NT2/D1 (cell line): ENCODE measurements at regions not wholly inside any gene's neighbourhood (a gene's known extent, or its start where the extent isn't known, plus 50 kb on each side); places are given as distances from the start of the nearest gene placed in this dataset.
A peak's percentile ranks its signal among the peaks of the same experiment; 100 is the strongest.

Experiments
- DNase-seq: peaks from one replicate; pipeline ENCODE4 v3.0.0-alpha.2; 2011; ENCODE audit warnings: low read depth, low spot score
- H3K27me3 ChIP-seq: 2 replicates; pipeline ENCODE4 v1.6.0; 2011; ENCODE audit warnings: mild to moderate bottlenecking; ENCODE audit not compliant: insufficient read length, insufficient read depth
- H3K36me3 ChIP-seq: 2 replicates; pipeline ENCODE4 v1.6.1; 2011; ENCODE audit warnings: mild to moderate bottlenecking, low read length, mixed read lengths; ENCODE audit not compliant: insufficient read depth, insufficient read length
- H3K4me1 ChIP-seq: 2 replicates; pipeline ENCODE4 v1.5.1; 2011; ENCODE audit not compliant: insufficient read depth, insufficient read length
- H3K4me3 ChIP-seq: 2 replicates; pipeline ENCODE4 v1.5.1; 2011; ENCODE audit warnings: low read depth; ENCODE audit not compliant: insufficient read length
- H3K9ac ChIP-seq: 2 replicates; pipeline ENCODE4 v1.6.0; 2011; ENCODE audit warnings: low read depth; ENCODE audit not compliant: insufficient read length
- H3K9me3 ChIP-seq: 2 replicates; pipeline ENCODE4 v1.5.1; 2011; ENCODE audit warnings: mild to moderate bottlenecking, low read length; ENCODE audit not compliant: insufficient read depth
- SUZ12 ChIP-seq: IDR thresholded peaks from 2 replicates; pipeline ENCODE4 v1.6.1; 2011; ENCODE audit not compliant: insufficient read length, insufficient read depth; ENCODE audit errors: extremely low read depth
- YY1 ChIP-seq: IDR thresholded peaks from 2 replicates; pipeline ENCODE4 v1.6.1; 2011; ENCODE audit not compliant: insufficient read length, insufficient read depth
- ZNF274 ChIP-seq: IDR thresholded peaks from 2 replicates; pipeline ENCODE4 v1.6.1; 2011; ENCODE audit warnings: mild to moderate bottlenecking, low read depth, low read length

DNA sequence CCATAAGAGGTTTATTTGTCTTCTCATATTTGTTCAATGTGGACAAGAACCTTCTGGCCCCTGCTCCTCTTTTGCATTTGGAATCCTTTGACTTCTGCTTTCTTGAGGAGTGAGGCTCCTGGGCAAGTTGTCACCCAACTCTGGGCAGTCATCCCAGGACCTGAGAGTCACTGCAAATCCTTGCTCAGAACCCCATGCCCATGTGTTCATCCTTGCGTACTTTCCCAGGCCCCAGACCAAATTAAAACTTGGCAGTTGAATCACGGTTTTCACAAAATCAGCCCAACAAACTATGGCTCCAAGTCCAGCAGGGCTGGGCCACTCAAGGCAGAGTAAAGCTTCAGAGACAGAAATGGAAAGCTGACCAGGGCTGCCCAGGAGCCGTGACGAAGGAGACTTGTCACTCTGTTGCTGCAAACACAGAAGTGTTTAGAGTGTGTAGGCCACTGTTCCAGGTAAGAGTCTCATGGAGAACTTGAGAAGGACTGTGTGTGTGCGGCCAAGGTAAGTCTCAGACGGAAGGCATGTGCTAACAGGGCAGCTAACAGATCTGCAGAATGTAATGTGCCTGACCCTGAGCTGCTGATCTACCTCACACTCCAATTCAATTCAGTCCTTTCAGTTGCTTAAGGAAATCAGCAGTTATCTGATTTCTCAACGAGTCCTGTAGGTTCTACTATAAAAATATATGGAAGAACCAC lies 549.4 kb upstream of the HS6ST1 start:
- H3K27me3 ChIP-seq, result no peaks in the 10 kb centered on the region
- peaks cover 2% of the 10 kb centered on the region for H3K4me1 ChIP-seq
- peaks cover 18% of the 10 kb centered on the region for H3K36me3 ChIP-seq
- DNase-seq, result no peak
- peaks cover 12% of the 10 kb centered on the region for H3K9me3 ChIP-seq
- H3K4me3 ChIP-seq, result no peak overlapping the region
- TF ChIP-seq ZNF274, result no peak
- TF ChIP-seq SUZ12, result no peak
- TF ChIP-seq YY1, result no peak
- no peak overlapping the region for H3K9ac ChIP-seq

DNA sequence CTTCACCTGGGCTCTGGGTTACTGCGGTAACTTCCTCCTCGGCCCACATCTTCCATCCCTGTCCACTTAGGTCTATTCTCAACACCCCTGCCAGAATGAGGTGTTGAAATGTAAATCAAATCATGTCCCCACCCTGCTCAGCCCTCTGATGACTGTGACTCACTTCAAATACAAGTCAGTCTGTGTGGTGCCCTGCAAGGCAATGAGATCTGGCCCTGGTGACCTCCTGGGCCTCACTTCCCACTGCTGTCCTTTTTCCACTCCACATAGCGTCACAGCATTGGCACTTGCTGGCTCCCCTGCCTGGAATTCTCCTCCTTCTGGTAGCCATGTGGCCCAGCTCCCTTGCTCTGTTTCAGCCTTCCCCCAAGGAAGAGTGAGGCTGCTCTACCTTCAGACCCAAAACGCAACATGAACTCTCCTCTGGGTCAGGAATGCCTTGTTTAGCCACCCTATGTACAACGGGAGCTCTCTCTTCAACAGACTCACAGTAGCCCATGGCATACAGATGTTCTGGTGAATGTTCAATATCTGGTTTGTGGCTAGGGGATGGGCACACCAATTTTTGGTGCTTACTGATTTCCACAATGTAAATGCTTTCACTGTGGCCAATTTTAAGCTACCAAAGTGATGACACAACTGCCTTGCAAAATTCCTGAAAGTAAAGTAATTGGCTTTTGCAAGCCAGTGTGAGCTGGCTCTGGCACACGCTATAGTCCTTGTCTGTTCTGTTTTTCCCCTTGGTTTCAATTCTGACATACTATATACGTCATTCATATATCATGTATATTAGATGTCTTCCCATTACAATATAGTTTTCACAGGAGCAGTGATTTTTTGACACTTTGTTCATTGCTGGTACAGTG lies 550.3 kb upstream of the HS6ST1 start:
- TF ChIP-seq YY1 (no peak), SUZ12 (no peak), ZNF274 (no peak)
- Histone ChIP-seq H3K9me3 (peaks cover 12% of the 10 kb centered on the region), H3K9ac (no peak overlapping the region), H3K36me3 (peaks cover 18% of the 10 kb centered on the region), H3K4me3 (no peak overlapping the region), H3K27me3 (no peaks in the 10 kb centered on the region), H3K4me1 (peaks cover 2% of the 10 kb centered on the region)
- DNase-seq, result no peak

DNA sequence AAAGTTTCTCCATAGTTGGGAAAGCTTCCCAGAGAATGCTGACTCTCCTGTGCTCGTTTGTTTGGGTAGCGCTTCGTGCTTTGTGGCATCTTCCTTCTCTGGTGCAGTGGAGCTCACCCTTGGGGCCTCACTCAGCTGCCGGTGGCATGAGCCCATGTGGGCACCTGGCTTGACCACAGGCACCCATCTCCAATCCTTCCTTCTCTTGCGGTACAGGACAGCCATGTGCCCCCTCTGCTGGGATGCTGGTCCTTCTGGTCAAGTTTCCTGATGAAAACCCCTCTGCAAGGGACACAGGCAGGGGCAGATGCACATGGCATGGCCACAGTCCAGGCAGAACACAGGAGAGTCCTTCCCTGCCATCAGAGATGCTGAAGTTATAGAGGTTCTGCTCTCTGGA lies 555.9 kb upstream of the HS6ST1 start:
- H3K4me3 ChIP-seq, result no peak overlapping the region
- no peak for DNase-seq
- peaks cover 2% of the 10 kb centered on the region for H3K4me1 ChIP-seq
- TF ChIP-seq SUZ12 (no peak), ZNF274 (no peak), YY1 (no peak)
- no peaks in the 10 kb centered on the region for H3K27me3 ChIP-seq
- no peak overlapping the region for H3K9ac ChIP-seq
- no peaks in the 10 kb centered on the region for H3K36me3 ChIP-seq
- H3K9me3 ChIP-seq, result no peaks in the 10 kb centered on the region

DNA sequence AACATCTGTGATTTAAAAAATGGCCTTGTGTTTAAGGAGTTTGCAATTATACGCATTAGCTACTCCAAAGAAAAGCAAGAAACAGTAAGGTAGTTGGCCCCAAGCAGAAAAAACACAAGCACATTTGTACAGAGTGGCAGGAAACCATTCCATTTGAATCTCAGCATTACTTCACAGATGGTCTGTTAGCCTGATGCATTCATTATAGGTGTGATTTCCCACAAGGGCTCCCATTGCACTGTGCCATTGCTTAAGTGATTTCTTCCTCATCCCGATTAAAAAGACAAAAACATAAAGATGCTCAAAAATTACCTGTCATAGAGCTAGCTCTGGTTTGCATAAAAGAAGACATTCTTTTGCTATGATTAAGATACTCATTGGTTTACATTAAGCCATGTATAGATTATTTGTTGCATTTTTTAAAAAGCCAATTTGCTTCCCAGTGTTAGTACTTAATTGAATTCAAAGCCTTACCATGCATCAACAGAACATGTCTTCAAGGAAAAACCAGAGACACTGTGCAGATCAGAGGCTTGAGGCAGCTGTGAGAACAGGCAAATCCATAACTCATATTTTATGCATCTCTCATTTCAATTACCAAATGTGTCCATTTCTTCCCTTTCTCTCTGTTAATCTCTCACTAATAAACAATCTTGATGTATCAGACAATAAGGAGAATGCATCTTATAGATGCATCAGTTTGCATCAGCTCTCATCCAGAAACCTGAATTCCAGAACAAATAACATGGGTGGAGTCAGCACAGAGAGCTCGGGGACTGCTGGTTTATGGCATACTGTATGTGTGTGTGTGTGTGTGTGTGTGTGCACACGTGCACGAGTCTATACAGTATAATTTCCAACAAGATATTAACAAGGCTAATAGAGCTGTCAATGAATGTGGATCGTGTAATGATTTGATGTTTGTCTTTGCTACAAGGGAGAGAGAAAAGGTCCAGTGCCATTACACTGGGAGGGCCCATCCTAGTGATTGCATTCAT lies 558.6 kb upstream of the HS6ST1 start:
- H3K4me3 ChIP-seq, result no peak overlapping the region
- TF ChIP-seq ZNF274 (no peak), YY1 (no peak), SUZ12 (no peak)
- H3K9me3 ChIP-seq, result no peaks in the 10 kb centered on the region
- no peak for DNase-seq
- H3K4me1 ChIP-seq, result peaks cover 10% of the 10 kb centered on the region
- H3K36me3 ChIP-seq, result no peaks in the 10 kb centered on the region
- H3K9ac ChIP-seq, result no peak overlapping the region
- no peaks in the 10 kb centered on the region for H3K27me3 ChIP-seq

DNA sequence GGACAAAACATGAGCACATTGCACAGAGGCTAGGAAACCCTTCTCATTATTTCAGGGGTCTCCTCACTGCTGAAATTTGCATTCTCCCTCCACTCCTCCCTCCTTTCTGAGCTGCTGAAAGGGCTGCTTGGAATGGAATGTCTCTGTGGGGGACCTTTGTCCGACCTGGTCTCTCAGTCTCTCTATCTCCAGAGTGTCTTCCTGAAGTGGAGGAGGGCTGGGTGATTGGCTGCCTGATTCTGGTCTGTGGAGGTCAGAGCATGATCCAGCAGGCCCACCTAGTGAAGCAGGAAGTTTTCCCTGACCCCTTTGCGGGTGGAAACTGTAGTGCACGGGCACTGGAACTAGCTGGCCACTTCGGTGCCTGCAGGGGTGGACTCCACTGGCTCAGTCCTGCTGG lies 560.5 kb upstream of the HS6ST1 start:
- TF ChIP-seq ZNF274 (no peak), YY1 (no peak), SUZ12 (no peak)
- H3K36me3 ChIP-seq, result no peaks in the 10 kb centered on the region
- H3K27me3 ChIP-seq, result no peaks in the 10 kb centered on the region
- peak overlapping the region; percentile 52 for H3K9ac ChIP-seq
- H3K9me3 ChIP-seq, result no peaks in the 10 kb centered on the region
- DNase-seq, result peak; percentile 73
- no peak overlapping the region for H3K4me3 ChIP-seq
- H3K4me1 ChIP-seq, result peaks cover 10% of the 10 kb centered on the region

DNA sequence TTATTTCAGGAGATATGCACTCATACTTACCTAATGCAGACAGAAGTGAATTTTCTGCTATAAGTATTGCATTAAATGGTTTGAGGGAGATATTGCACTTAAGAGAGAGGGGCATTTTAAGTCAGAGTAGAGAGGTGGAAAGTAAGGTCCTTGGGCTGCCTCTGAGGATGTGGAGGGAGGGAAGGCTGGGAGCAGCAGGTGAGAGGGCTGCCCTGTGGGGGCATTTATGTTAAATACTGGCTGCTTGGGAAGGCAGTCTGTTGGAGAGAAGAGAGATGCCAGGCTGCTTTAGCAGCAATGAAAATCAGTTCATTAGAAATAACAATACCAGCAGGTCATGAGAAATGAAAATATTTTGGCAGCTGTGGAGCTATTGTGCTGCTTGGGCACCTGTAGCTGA lies 576.2 kb upstream of the HS6ST1 start:
- no peak for TF ChIP-seq YY1
- no peak for TF ChIP-seq ZNF274
- TF ChIP-seq SUZ12, result no peak
- H3K4me1 ChIP-seq, result peaks cover 9% of the 10 kb centered on the region
- DNase-seq, result no peak

More for the DNA sequence above, 576.2 kb upstream of the HS6ST1 start:
- no peaks in the 10 kb centered on the region for H3K36me3 ChIP-seq
- H3K4me3 ChIP-seq, result no peak overlapping the region
- H3K9me3 ChIP-seq, result no peaks in the 10 kb centered on the region
- no peaks in the 10 kb centered on the region for H3K27me3 ChIP-seq
- H3K9ac ChIP-seq, result no peak overlapping the region
